OCI-LY3 (cell line): ENCODE measurements at regions not wholly inside any gene's neighbourhood (a gene's known extent, or its start where the extent isn't known, plus 50 kb on each side); places are given as distances from the start of the nearest gene placed in this dataset.

Experiments used
- H2AFZ ChIP-seq: fragments of 200-600, 300-600 bp; shearing (Covaris generic); 2 replicates; pipeline ENCODE4 v1.6.0; 2014; ENCODE audit warnings: antibody characterized with exemption, low read depth, low read length
- H3K27ac ChIP-seq: fragments of 200-600, 300-600 bp; sonication (generic); 2 replicates; pipeline ENCODE4 v1.5.1; 2014; ENCODE audit warnings: mild to moderate bottlenecking, low read length, moderate library complexity, mixed read lengths
- H3K27me3 ChIP-seq: fragments of 200-600, 300-600 bp; sonication (generic); 2 replicates; pipeline ENCODE4 v1.6.1; 2014; ENCODE audit warnings: low read depth, low read length, mixed read lengths
- H3K36me3 ChIP-seq: fragments of 200-600, 300-600 bp; sonication (generic); replicated peaks from 2 replicates; pipeline ENCODE3; 2014; ENCODE audit warnings: low read depth, low read length, mixed read lengths
- H3K4me1 ChIP-seq: fragments of 300-600, 200-600 bp; sonication (generic); 2 replicates; pipeline ENCODE4 v1.6.1; 2014; ENCODE audit warnings: low read length, mixed read lengths
- H3K4me2 ChIP-seq: fragments of 200-600, 300-600 bp; sonication (generic); 2 replicates; pipeline ENCODE4 v1.6.1; 2014; ENCODE audit warnings: low read length, mixed read lengths
- H3K4me3 ChIP-seq: fragments of 300-600, 200-600 bp; sonication (generic); 2 replicates; pipeline ENCODE4 v1.5.1; 2014; ENCODE audit warnings: antibody characterized with exemption, mild to moderate bottlenecking, low read length, moderate library complexity
- H3K79me2 ChIP-seq: fragments of 300-600, 200-600 bp; shearing (Covaris generic); 2 replicates; pipeline ENCODE4 v1.6.1; 2014; ENCODE audit warnings: mild to moderate bottlenecking, low read length, mixed read lengths
- H3K9ac ChIP-seq: fragments of 300-600, 200-600 bp; shearing (Covaris generic); 2 replicates; pipeline ENCODE4 v1.6.0; 2014; ENCODE audit warnings: mild to moderate bottlenecking, low read length, moderate library complexity
- H3K9me3 ChIP-seq: fragments of 200-600, 300-600 bp; shearing (Covaris generic); 2 replicates; pipeline ENCODE4 v1.6.1; 2014; ENCODE audit warnings: low read length, mixed read lengths; ENCODE audit not compliant: insufficient read depth
- H4K20me1 ChIP-seq: fragments of 200-600, 300-600 bp; sonication (generic); 2 replicates; pipeline ENCODE4 v1.6.1; 2016; ENCODE audit warnings: low read length, mixed read lengths; ENCODE audit not compliant: insufficient read depth
- CTCF ChIP-seq: fragments of 200-600, 300-600 bp; sonication (generic); IDR thresholded peaks from 2 replicates; pipeline ENCODE4 v1.5.1; 2014; ENCODE audit warnings: antibody characterized with exemption, low read length, low read depth
- EZH2phosphoT487 ChIP-seq: fragments of 200-600 bp; shearing (Covaris generic); IDR thresholded peaks from 2 replicates; pipeline ENCODE4 v1.6.1; 2018; ENCODE audit warnings: antibody characterized with exemption, mixed run types, low read depth

DNA sequence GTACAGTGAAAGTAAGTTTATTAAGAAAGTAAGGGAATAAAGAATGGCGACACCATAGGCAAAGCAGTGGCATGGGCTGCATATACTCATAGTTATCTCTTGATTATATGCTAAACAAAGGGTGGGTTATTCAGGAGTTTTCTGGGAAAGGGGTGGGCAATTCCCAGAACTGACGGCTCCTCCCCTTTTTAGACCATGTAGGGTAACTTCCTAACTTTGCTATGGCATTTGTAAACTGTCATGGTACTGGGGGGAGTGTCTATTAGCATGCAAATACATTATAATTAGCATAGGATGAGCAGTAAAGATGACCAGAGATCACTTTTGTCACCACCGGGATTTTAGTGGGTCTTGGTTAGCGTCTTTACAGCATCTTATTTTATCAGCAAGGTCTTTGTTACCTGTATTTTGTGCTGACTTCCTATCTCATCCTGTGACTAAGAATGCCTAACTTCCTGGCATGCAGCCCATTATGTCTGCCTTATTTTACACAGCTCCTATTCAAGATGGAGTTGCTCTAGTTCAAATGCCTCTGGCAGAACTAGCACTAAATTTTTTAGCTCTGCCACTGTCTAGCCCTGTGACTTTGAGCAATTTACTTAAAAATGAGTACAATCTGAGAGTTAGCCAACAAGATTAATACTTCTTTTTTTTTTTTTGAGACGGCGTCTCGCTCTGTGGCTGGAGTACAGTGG is 110.3 kb upstream of the PALMD start:
- no peak overlapping the region for H2AFZ ChIP-seq
- TF ChIP-seq CTCF (no peak), EZH2phosphoT487 (no peak)

DNA sequence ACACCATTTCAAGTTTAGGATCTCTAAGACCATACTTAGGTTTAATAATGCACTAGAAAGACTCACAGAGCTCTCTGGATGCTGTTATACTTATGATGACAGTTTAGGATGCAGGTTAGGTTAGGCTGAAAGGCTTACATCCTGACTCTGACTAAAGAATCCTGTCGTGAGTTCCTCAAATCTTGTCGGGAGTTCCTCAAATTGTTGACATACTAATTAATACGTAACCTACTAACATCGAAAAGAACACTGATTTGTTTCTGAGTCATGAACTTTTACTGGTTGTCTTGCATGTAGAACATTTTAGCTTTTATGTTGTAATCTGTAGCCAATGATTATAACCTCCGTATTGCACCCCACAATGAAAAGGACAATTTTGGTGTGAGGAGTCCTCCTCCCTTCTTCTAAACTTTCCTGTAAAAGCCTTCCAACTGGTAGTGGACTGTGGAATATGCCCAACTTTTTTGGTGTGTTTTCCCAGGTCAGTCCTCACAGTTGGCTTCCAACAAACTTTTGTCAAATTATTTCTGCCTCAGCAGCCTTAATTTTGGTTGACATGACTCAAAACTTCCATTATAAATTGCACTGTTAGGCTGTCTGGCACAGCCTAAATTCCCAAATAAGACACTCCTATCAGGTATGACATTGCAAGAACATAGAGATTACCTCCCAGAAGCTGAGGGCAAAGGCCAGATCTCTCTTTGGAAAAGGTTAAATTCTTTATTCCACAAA is 107.9 kb upstream of the PALMD start:
- H3K27me3 ChIP-seq = no peaks in the 10 kb centered on the region
- no peaks in the 10 kb centered on the region for H3K9me3 ChIP-seq
- no peak overlapping the region for H2AFZ ChIP-seq
- no peak overlapping the region for H3K4me3 ChIP-seq
- H3K4me2 ChIP-seq = no peak overlapping the region
- H3K36me3 ChIP-seq = no peaks in the 10 kb centered on the region
- no peak overlapping the region for H3K9ac ChIP-seq
- no peaks in the 10 kb centered on the region for H3K4me1 ChIP-seq
- TF ChIP-seq EZH2phosphoT487 (no peak), CTCF (no peak)
- no peaks in the 10 kb centered on the region for H4K20me1 ChIP-seq
- H3K27ac ChIP-seq = no peak overlapping the region
- H3K79me2 ChIP-seq = no peaks in the 10 kb centered on the region

More for the DNA sequence above, 110.3 kb upstream of the PALMD start:
- Histone ChIP-seq H3K4me1 (no peaks in the 10 kb centered on the region), H3K36me3 (no peaks in the 10 kb centered on the region), H3K9ac (no peak overlapping the region), H3K9me3 (no peaks in the 10 kb centered on the region), H3K4me3 (no peak overlapping the region), H3K27ac (no peak overlapping the region), H4K20me1 (no peaks in the 10 kb centered on the region), H3K79me2 (no peaks in the 10 kb centered on the region), H3K27me3 (no peaks in the 10 kb centered on the region), H3K4me2 (no peak overlapping the region)

DNA sequence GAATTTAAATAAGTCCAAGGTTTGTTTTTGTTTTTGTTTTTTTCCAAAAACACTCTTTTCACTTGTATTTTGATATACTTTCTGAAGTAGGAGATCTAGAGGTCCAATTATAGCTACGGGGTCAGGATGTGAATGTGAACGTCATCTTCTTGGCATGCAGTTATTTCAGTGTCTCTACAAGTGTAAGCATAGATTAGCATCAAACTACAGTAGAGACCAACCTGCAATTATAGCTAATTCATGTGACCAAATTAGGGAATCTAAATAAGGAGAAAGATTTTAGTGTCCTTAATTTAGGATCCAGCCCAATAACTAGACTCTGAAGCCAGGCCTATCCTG is 107.3 kb upstream of the PALMD start:
- Histone ChIP-seq H3K36me3 (no peaks in the 10 kb centered on the region), H3K4me2 (no peak overlapping the region), H3K79me2 (no peaks in the 10 kb centered on the region), H3K4me3 (no peak overlapping the region), H4K20me1 (no peaks in the 10 kb centered on the region), H3K4me1 (no peaks in the 10 kb centered on the region), H3K9ac (no peak overlapping the region), H3K27ac (no peak overlapping the region), H2AFZ (no peak overlapping the region), H3K27me3 (no peaks in the 10 kb centered on the region), H3K9me3 (no peaks in the 10 kb centered on the region)
- TF ChIP-seq CTCF (no peak), EZH2phosphoT487 (no peak)

DNA sequence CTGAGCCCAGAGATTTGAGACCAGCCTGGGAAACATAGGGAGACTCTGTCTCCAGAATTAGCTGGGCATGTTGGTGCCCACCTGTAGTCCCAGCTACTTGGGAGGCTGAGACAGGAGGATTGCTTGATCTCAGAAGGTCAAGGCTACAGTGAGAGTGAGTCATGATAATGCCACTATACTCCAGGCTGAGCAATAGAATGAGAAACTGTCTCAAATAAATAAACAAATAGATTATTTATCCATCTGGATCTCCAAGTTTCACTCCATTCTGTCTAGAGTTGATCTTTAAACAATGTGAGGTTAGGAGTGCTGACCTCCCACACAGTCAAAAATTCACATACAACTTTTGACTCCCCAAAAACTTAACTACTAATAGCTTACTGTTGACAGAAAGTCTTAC is 106.8 kb upstream of the PALMD start:
- Histone ChIP-seq H3K27me3 (no peaks in the 10 kb centered on the region), H2AFZ (no peak overlapping the region), H3K4me2 (no peak overlapping the region), H3K4me1 (no peaks in the 10 kb centered on the region), H3K79me2 (no peaks in the 10 kb centered on the region), H3K9me3 (no peaks in the 10 kb centered on the region), H3K9ac (no peak overlapping the region), H4K20me1 (no peaks in the 10 kb centered on the region), H3K36me3 (no peaks in the 10 kb centered on the region), H3K27ac (no peak overlapping the region), H3K4me3 (no peak overlapping the region)
- no peak for TF ChIP-seq CTCF
- no peak for TF ChIP-seq EZH2phosphoT487
